ENCODE measurements at regions not wholly inside any gene's neighbourhood (a gene's known extent, or its start where the extent isn't known, plus 50 kb on each side); places are given as distances from the start of the nearest gene placed in this dataset.
"Not testable (repeated sequence)": the region's sequence is repeated elsewhere in the genome, so short reads cannot be mapped to it uniquely, and the experiment has no call there.

DNA sequence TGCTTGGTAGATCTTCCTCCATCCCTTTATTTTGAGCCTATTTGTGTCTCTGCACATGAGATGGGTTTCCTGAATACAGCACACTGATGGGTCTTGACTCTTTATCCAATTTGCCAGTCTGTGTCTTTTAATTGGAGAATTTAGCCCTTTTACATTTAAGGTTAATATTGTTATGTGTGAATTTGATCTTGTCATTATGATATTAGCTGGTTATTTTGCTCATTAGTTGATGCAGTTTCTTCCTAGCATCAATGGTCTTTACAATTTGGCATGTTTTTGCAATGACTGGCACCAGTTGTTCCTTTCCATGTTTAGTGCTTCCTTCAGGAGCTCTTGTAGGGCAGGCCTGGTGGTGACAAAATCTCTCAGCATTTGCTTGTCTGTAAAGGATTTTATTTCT is 72.4 kb downstream of the HNRNPD start:
- DNase-seq, result not testable (repeated sequence)

- DNase-seq, result no peak
Measured at GRCh38 chr4:82293304-82293703, 80.5 kb downstream of the HNRNPD start.

DNA sequence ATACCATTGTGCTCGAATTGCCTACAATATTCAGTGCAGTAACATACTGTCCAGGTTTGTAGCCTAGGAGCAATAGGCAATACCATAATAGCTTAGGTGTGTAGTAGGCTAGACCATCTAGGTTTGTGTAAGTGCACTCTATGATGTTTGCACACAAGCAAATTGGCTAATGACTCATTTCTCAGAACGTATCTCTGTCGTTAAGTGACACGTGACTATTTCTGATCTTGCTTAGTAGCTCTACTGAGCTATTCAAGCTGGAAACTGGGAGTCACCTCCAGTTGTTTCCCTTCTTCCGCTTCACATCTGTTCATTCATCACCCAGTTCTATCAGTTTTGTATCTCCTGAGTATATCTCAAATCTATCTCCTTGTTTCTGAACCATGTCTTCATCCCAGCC is 86.1 kb downstream of the HNRNPD start:
- DNase-seq, result no peak

DNA sequence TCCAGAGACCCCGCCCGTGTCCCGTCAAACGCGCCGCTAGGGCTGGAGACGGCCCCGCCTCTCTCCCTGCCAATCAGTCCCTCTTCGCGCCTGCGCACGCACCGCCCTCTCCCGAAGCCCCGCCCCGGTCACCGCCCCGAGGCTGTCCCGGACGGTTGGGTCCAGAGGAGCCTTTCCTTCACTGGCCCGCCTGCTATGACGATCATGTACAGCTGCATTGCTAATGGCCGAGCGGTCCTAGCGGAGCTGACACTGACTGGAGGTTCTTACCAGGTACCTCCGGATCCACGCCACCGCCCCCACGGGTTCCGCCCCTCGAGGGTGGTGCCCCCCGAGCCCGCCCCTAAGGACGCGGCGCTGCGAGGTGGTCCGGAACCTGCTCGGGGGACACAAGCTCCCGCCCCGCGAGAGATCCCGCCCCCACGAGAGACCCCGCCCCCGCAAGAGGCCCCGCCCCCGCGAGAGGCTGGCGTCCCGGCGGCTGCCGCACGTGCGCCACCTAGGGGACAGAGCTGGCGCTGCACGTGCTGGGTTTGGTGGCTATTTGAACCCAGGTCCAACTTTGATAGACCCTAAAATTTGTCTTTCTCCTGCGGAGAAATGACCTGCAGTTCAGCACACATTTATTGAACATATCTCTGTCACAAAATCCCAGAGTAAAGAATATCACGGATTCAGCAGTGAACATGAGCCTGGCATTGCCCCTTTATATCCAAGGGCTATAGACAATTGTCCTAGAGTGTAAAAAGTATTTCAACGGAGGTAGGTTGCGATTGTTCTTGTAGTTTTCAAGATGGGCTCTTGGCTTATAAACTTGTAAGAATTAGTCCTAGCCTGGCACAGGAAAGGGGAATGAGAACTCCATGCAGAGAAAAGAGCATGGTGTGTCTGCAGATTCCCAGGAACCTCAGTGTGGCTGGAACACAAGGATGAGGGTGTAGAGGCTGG is 88.7 kb downstream of the HNRNPD start:
- DNase-seq, result peak; percentile 95

GRCh38 chr4:82284475-82284857 is 89.3 kb downstream of the HNRNPD start:
- no peak for DNase-seq

DNA sequence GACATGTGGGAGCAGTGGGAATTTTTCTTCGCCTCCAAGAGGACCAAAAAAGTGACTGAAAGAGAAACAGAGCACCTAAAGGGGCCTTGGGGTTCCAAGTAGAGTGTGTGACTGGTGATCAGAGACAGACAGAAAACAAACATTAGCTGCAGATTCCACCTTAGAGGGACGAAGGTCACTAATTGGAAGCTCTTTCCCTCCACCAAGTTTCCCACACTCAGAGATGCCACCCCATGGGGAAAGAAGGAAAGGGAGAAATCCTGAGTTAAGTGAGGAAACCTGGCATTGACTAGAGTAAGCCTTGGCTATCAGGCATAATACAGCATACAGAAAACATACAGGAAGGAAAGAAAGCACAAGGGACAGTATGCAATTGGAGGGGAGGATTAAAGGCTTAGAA is 90.9 kb downstream of the HNRNPD start:
- no peak for DNase-seq

DNA sequence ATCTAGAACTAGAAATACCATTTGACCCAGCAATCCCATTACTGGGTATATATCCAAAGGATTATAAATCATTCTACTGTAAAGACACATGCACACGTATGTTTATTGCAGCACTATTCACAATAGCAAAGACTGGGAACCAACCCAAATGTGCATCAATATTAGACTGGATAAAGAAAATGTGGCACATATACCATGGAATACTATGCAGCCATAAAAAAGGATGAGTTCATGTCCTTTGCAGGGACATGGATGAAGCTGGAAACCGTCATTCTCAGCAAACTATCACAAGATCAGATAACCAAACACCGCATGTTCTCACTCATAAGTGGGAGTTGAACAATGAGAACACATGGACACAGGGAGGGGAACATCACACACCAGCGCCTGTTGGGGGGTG is 94.2 kb downstream of the HNRNPD start:
- not testable (repeated sequence) for DNase-seq

DNA sequence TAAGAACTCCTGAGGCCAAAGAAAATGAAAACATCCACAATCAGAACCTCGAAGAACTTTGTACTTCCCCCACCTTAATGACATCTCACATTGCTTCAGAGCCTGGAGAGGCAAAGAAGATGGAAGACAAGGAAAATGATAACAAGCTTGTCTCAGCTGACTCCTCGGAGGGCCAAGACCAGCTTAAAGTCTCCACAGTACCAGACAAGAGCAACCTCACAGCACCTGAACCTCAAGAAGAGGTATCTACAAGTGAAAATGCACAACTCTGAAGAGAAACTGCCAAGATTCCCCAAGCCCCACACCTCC is 97.5 kb downstream of the HNRNPD start:
- DNase-seq, result no peak

DNA sequence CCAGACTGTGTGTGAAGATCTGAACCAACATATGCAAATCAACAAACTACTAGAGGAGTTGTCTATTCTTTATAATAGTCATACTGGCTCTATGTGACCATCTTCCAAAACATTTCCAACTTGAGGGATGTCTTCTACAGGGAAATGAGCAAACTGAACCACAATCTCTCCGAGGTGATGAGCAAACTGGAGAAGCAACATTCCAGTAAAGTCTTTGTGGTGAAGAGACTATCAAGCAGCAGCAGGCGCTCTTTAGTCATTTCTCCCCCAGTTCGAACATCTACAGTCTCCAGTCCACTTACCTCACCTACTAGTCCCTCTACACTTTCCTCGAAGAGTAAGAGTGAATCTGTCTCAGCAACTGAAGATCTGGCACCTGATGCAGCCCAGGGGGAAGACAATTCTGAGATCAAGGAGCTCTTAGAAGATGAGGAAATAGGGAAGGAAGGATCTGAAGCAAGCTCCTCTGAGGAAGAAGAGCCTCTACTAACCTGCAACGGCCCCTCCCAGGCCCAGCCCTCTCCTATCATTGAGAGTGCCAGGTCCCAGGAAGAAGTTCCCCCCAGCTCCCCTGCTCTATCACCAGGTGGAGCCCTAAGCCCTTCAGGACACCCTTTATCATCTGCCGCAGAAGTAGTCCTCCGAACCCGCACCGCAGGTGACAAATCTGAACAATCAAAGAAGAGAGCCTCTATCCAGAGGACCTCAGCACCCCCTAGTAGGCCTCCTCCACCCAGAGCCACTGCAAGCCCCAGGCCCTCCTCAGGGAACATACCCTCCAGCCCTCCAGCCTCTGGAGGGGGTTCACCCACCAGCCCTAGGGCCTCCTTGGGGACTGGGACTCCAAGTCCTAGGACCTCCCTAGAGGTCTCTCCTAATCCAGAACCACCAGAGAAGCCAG is 98.1 kb downstream of the HNRNPD start:
- DNase-seq, result no peak

- DNase-seq, result not testable (repeated sequence)
Measured at GRCh38 chr4:82274700-82275099, 99.1 kb downstream of the HNRNPD start.

GRCh38 chr4:82272523-82272922 is 101.3 kb downstream of the HNRNPD start:
- not testable (repeated sequence) for DNase-seq

DNA sequence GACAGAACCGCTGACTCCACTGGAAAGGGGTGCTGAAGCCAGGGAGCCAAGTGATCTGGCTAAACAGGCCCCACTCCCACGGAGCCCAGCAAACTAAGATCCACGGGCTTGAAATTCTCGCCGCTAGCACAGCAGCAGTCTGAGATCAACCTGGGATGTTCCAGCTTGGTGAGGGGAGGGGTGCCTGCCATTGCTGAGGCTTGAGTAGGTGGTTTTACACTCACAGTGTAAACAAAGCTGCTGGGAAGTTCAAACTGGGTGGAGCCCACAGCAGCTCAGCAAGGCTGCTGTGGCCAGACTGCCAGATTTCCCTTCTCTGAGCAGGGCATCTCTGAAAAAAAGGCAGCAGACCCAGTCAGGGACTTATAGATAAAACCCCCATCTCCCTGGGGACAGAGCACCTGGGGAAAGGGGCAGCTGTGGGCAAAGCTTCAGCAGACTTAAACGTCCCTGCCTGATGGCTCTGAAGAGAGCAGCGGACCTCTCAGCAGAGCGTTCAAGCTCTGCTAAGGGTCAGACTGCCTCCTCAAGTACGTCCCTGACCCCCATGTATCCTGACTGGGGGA is 101.8 kb downstream of the HNRNPD start:
- not testable (repeated sequence) for DNase-seq

DNA sequence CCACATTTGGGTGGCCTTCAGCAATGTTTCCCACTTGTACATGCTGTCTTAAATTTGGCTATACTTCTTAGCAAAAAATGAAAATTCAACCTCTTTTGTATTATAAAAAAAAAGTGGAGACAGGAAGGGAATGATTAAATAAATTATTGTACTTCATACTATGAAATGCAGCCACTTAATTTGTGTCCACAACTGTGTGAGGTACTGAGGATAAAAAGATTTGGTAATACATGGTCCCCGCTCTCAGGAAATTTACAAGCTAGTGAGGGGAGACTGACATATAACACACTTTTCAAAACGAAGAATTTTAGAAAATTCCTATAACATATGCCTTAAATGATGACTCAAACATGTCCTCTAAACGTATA is 105.0 kb downstream of the HNRNPD start:
- no peak for DNase-seq

DNA sequence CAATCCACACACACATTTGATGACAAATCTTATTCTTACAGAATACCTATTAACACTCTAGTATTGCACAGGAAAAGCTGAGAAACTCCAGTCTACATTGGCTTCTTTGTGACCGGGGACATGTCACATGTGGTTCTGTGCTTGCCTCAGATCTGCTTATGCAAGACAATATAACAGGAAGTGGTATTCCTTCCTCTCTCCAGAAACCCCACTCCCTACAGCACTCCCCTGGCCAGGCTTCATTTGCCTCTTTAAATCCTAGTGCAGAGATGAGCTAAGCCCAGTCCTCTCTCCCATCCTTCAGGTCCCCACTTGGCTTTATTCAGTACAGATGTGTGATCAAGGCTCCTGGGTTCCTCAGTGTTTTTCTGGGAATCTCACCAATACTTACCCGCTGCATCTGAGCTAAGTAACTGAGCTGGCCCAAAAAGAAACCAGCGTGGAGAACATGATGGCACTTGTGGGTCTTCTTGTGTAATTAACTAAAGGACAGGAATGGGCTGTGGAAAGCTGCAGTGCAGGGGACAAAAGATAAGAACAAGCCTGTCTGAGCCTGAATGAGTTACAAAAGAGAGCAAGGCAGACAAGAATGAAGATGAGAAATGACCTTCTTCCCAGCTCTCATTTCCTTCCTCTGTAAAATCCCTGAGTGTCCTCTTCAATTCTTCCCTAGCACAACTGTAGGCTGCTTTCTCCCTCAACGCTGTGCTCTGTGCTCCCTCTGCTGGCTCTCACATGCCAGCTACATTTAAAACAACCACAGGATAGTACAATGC is 105.6 kb downstream of the HNRNPD start:
- DNase-seq, result no peak

DNA sequence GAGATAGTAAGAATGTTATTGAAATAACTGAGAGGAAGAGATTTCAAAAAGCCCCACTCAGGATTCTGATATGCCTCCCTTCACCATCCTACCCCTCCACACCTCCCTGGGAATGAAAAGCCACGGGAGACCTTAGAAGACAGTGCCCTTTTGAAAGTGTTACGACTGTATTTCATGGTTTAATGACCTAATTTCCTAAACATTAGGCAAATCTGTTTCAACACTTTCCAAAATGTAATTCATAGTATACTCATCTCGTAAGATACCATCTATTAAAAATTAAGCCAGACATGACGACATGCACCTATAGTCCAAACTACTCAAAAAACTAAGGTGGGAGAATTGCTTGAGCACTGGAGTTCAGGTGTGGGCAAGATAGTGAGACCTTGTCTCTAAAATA is 106.3 kb downstream of the HNRNPD start:
- no peak for DNase-seq

DNA sequence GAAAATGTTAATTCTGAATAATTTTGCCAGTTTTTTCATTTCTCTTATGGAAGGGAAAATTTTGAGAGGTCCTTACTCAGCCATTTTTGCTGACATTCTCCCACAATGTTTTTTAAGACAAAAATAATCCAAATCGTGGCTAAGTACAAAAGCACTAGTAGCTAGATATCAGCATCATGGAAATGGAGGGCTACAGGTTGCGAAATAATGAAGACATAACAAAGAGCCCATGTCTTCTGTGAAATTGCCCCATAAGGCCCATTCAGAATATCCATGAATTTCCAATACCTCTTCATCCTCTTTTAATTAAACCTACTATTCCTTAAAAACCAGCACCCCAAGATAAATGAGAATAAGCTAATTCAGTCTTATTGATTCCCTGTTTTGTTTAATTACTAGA is 107.4 kb downstream of the HNRNPD start:
- no peak for DNase-seq

DNA sequence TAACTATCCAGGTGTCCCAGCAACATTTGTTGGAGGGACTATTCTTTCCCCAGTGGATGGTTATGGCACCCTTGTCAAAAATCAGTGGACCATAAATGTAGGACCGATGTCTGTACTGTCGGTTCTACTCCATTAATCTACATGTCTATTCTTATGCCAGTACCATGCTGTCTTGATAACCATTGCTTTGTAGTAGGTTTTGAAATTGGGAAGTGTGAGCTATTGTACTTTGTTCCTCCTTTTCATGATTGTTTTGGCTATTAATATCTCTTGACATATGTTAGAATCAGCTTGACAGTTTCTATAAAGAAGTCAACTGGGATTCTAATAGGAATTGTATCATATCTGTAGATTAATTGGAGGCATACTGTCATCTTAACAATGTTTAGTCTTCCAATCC is 112.7 kb downstream of the HNRNPD start:
- DNase-seq, result no peak

GRCh38 chr4:82260632-82261031 is 113.2 kb downstream of the HNRNPD start:
- no peak for DNase-seq

GRCh38 chr4:82256718-82257117 is 117.1 kb downstream of the HNRNPD start:
- DNase-seq, result no peak

DNA sequence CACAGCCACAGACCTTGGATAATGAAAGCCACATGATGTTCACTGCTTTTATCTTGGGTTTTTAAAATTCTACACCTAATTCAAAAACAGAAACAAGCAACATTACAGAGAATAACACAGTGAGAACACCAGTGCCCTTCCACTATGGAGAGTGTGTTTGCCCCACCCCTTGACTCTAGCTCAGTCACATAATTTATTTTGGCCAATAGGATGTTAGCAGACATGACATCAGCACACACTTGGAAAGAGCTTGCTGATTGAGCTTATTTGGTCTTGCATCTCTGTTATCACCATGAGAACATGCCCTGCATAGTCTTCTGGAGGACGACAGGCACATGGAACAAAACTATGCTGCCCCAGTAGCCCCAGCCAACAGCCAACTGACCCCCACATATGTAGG is 118.1 kb downstream of the HNRNPD start:
- no peak for DNase-seq

- DNase-seq, result no peak
Measured at GRCh38 chr4:82248903-82249632, 124.7 kb downstream of the HNRNPD start.

GRCh38 chr4:82247629-82248028 is 126.2 kb downstream of the HNRNPD start:
- no peak for DNase-seq

Data from GOT3 (cell line).